CD14-positive monocyte (primary cell): ENCODE measurements at regions not wholly inside any gene's neighbourhood (a gene's known extent, or its start where the extent isn't known, plus 50 kb on each side); places are given as distances from the start of the nearest gene placed in this dataset.

Experiments
- DNase-seq, 3 donors: peaks; one replicate each; pipeline ENCODE4 v3.0.0-alpha.2; 2011 to 2022
- H2AFZ ChIP-seq: 2 replicates; pipeline ENCODE4 v1.6.0; 2012; ENCODE audit warnings: mild to moderate bottlenecking, low read depth, low read length, inconsistent platforms; ENCODE audit not compliant: insufficient read depth, poor library complexity, severe bottlenecking
- H3K27ac ChIP-seq, 2 donors: 1 replicate in 1 of 2; 2 replicates in 1 of 2; pipeline ENCODE4 v1.5.1; 2012 to 2013; ENCODE audit warnings: low read length in 2 of 2, control low read depth in 1 of 2, inconsistent platforms in 1 of 2, low read depth in 1 of 2, mild to moderate bottlenecking in 1 of 2
- H3K27me3 ChIP-seq, 2 donors: one replicate each; pipeline versions ENCODE4 v1.6.0 to v1.6.1; 2011 to 2013; ENCODE audit warnings: low read length in 2 of 2; ENCODE audit not compliant: control insufficient read depth in 2 of 2, insufficient read depth in 2 of 2
- H3K36me3 ChIP-seq, 2 donors: replicated peaks in 1 of 2; 1 replicate in 1 of 2; 2 replicates in 1 of 2; pipeline versions ENCODE4 v1.5.1 to v1.6.1; 2012 to 2013; ENCODE audit warnings: low read length in 2 of 2, control low read depth in 1 of 2, inconsistent platforms in 1 of 2, mild to moderate bottlenecking in 1 of 2; ENCODE audit not compliant: insufficient read depth in 2 of 2, control insufficient read depth in 1 of 2
- H3K4me1 ChIP-seq, 2 donors: 1 replicate in 1 of 2; 2 replicates in 1 of 2; pipeline versions ENCODE4 v1.5.1 to v1.6.1; 2012 to 2013; ENCODE audit warnings: low read length in 2 of 2, control low read depth in 1 of 2, inconsistent platforms in 1 of 2, mild to moderate bottlenecking in 1 of 2, moderate library complexity in 1 of 2; ENCODE audit not compliant: insufficient read depth in 2 of 2, control insufficient read depth in 1 of 2
- H3K4me2 ChIP-seq: replicated peaks from 2 replicates; pipeline ENCODE3; 2012; ENCODE audit warnings: low read length, moderate library complexity, mild to moderate bottlenecking; ENCODE audit not compliant: poor library complexity, severe bottlenecking; ENCODE audit errors: extremely low read depth
- H3K4me3 ChIP-seq, 3 experiments: fragments of 200-600 bp in 1 of 3; sonication (generic) in 1 of 3; replicated peaks in 1 of 3; 1 replicate in 2 of 3; 2 replicates in 1 of 3; pipeline ENCODE4 v1.5.1; 2011 to 2013; ENCODE audit warnings: low read length in 3 of 3, mild to moderate bottlenecking in 3 of 3, control low read depth in 2 of 3, low read depth in 2 of 3, inconsistent platforms in 1 of 3, moderate library complexity in 1 of 3
- H3K79me2 ChIP-seq: 2 replicates; pipeline ENCODE4 v1.6.0; 2012; ENCODE audit warnings: mild to moderate bottlenecking, control low read depth, inconsistent platforms, low read length, moderate library complexity; ENCODE audit not compliant: insufficient read depth
- H3K9ac ChIP-seq: 2 replicates; pipeline ENCODE4 v1.6.0; 2017; ENCODE audit warnings: low read length, mild to moderate bottlenecking; ENCODE audit not compliant: insufficient read depth, poor library complexity, severe bottlenecking
- H3K9me3 ChIP-seq, 2 donors: replicated peaks in 1 of 2; 1 replicate in 1 of 2; 2 replicates in 1 of 2; pipeline versions ENCODE4 v1.5.1 to v1.6.1; 2012 to 2013; ENCODE audit warnings: low read length in 2 of 2, control low read depth in 1 of 2; ENCODE audit not compliant: control insufficient read depth in 1 of 2, insufficient read depth in 1 of 2
- H4K20me1 ChIP-seq: 2 replicates; pipeline ENCODE4 v1.6.0; 2012; ENCODE audit warnings: mild to moderate bottlenecking, low read length, control low read depth, moderate library complexity; ENCODE audit not compliant: insufficient read depth
- H3K27ac Mint-ChIP-seq, 7 donors: one replicate each; pipeline ENCODE4 v1.8.0; 2020; ENCODE audit warnings: mild to moderate bottlenecking in 7 of 7, mixed read lengths in 7 of 7, moderate library complexity in 6 of 7, inconsistent platforms in 2 of 7
- H3K27me3 Mint-ChIP-seq, 3 donors: one replicate each; pipeline ENCODE4 v1.8.0; 2021 to 2022; ENCODE audit warnings: low read depth in 3 of 3, mild to moderate bottlenecking in 3 of 3, mixed read lengths in 3 of 3, moderate library complexity in 3 of 3, inconsistent platforms in 1 of 3
- H3K36me3 Mint-ChIP-seq, 2 donors: one replicate each; pipeline ENCODE4 v1.8.0; 2020; ENCODE audit warnings: mixed read lengths in 2 of 2, inconsistent platforms in 1 of 2, mild to moderate bottlenecking in 1 of 2
- H3K4me1 Mint-ChIP-seq: one replicate; pipeline ENCODE4 v1.8.0; 2020; ENCODE audit warnings: mild to moderate bottlenecking, mixed read lengths
- H3K4me3 Mint-ChIP-seq, 2 donors: one replicate each; pipeline ENCODE4 v1.8.0; 2020; ENCODE audit warnings: mild to moderate bottlenecking in 2 of 2, mixed read lengths in 2 of 2, moderate library complexity in 1 of 2
- H3K9me3 Mint-ChIP-seq, 7 donors: one replicate each; pipeline ENCODE4 v1.8.0; 2020 to 2022; ENCODE audit warnings: mixed read lengths in 7 of 7, mild to moderate bottlenecking in 6 of 7, moderate library complexity in 6 of 7, inconsistent platforms in 2 of 7
- CTCF ChIP-seq: fragments of 200-600 bp; IDR thresholded peaks from one replicate; pipeline ENCODE4 v1.8.0; 2022; ENCODE audit warnings: antibody characterized with exemption, mild to moderate bottlenecking
- WGBS: methylation state at CpG from one replicate; pipeline ENCODE4 v1.1.5; 2013; ENCODE audit warnings: missing lambda C conversion rate; ENCODE audit not compliant: insufficient coverage; 5-methylcytosine and 5-hydroxymethylcytosine counted together
- intact Hi-C, 2 donors: fragments of 100-400 bp; cut with micrococcal nuclease; formaldehyde crosslinking; loops; one replicate each; pipeline versions ENCODE4 v1.15.0 to v1.15.1; 2023

GRCh38 chr12:107351713-107352112 is 258.4 kb upstream of the CRY1 start:
- H3K9ac ChIP-seq = no peak overlapping the region
- peak overlapping the region; percentile 66 for H3K4me2 ChIP-seq

DNA sequence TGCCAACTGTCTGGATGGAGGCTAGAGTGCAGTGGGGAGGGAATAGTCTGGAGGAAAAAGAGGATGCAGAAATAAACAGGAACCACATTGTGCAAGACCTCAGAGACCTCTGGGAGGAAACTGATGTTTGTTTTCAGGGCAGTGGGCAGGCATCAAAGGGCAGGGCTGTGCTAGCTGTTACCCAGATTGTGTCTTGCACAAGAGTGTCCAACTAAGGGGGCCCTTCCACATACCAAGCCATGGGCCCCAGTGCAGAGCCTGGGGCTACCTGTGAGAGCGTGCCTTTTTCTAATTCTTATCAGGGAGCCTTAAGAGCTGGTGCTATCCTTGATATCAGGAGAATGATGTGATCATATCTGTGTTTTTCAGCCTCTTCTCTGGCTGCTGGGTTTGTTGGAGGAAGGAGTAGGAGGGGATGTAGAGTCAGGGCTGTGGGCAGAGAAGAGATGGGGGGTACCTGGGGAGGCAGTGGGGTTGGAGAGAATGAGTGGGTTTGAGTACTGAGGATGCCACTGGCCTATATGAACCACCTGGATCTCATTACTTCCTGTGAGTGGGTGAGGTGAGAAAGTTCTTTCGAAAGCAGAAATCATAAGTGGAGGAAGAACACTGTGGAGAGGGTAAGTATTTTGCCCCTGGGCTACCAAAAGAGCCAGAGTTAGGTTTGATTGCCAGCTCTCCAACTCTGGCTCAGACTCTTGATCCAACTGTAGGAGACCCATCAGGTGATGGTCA is 259.2 kb upstream of the CRY1 start:
- Mint-ChIP-seq H3K27ac (peak overlapping the region; percentile 30 to 90 (median 72)), H3K27me3 (peaks cover 0 to 2% (median under 1%) of the 10 kb centered on the region in 3 donors), H3K4me3 (peak overlapping the region; percentile 47 to 86), H3K9me3 (peaks cover 0 to 3% (median 0%) of the 10 kb centered on the region in 7 donors), H3K4me1 (peaks cover 38% of the 10 kb centered on the region), H3K36me3 (peaks cover 0 to 2% of the 10 kb centered on the region in 2 donors)
- H3K27me3 ChIP-seq = no peaks in the 10 kb centered on the region
- H3K4me3 ChIP-seq = peak overlapping the region in 1 of 3 experiments; percentile 52
- no peaks in the 10 kb centered on the region for H3K36me3 ChIP-seq
- no peak overlapping the region for H3K9ac ChIP-seq
- no peaks in the 10 kb centered on the region for H3K79me2 ChIP-seq
- WGBS = 0% methylated on average over 1 of the region's 2 CpGs
- no peak for TF ChIP-seq CTCF
- H3K9me3 ChIP-seq = no peaks in the 10 kb centered on the region
- intact Hi-C loops = no loop called here
- peaks cover 26% of the 10 kb centered on the region in 2 donors for H3K4me1 ChIP-seq
- H3K4me2 ChIP-seq = peak overlapping the region; percentile 66
- no peaks in the 10 kb centered on the region for H4K20me1 ChIP-seq
- H2AFZ ChIP-seq = peak overlapping the region; percentile 43
- peak overlapping the region; percentile 35 to 66 for H3K27ac ChIP-seq
- DNase-seq = peak; percentile 32 to 66 (median 61)

More at GRCh38 chr12:107351713-107352112, 258.4 kb upstream of the CRY1 start:
- no peak overlapping the region for H2AFZ ChIP-seq
- Mint-ChIP-seq H3K4me1 (peaks cover 37% of the 10 kb centered on the region), H3K36me3 (peaks cover 0 to 2% of the 10 kb centered on the region in 2 donors), H3K27ac (peak overlapping the region in 4 of 7 donors; percentile 64 to 90 (median 74)), H3K27me3 (peaks cover 0 to 2% (median 2%) of the 10 kb centered on the region in 3 donors), H3K4me3 (peak overlapping the region in 1 of 2 donors; percentile 86), H3K9me3 (peaks cover 0 to 3% (median 2%) of the 10 kb centered on the region in 7 donors)
- H3K27me3 ChIP-seq = no peaks in the 10 kb centered on the region
- H3K36me3 ChIP-seq = no peaks in the 10 kb centered on the region
- peaks cover 26% of the 10 kb centered on the region in 2 donors for H3K4me1 ChIP-seq
- no peak overlapping the region for H3K27ac ChIP-seq
- no peaks in the 10 kb centered on the region for H3K9me3 ChIP-seq
- no peak for TF ChIP-seq CTCF
- intact Hi-C loops = no loop called here
- peak in 1 of 3 donors; percentile 5 for DNase-seq
- no peaks in the 10 kb centered on the region for H4K20me1 ChIP-seq
- H3K4me3 ChIP-seq = peak overlapping the region in 1 of 3 experiments; percentile 52
- no peaks in the 10 kb centered on the region for H3K79me2 ChIP-seq
